Testis (tissue), 2 donors: ENCODE measurements at regions not wholly inside any gene's neighbourhood (a gene's known extent, or its start where the extent isn't known, plus 50 kb on each side); places are given as distances from the start of the nearest gene placed in this dataset.
A peak's percentile ranks its signal among the peaks of the same experiment; 100 is the strongest.

Experiments
- POLR2A ChIP-seq: fragments of 450-650 bp; IDR thresholded peaks from one replicate; pipeline ENCODE4 v1.6.1; 2017; ENCODE audit warnings: antibody characterized with exemption, mild to moderate bottlenecking, moderate library complexity
- TF ChIP-seq, protein P1 (sequence below), 3 experiments: fragments of 450-650 bp in 2 of 3; fragments of 200-600 bp in 1 of 3; sonication (generic) in 1 of 3; IDR thresholded peaks; one replicate each; pipeline ENCODE4 v1.5.1; 2016 to 2019; ENCODE audit warnings: antibody characterized with exemption in 3 of 3, mild to moderate bottlenecking in 2 of 3, moderate library complexity in 1 of 3

DNA sequence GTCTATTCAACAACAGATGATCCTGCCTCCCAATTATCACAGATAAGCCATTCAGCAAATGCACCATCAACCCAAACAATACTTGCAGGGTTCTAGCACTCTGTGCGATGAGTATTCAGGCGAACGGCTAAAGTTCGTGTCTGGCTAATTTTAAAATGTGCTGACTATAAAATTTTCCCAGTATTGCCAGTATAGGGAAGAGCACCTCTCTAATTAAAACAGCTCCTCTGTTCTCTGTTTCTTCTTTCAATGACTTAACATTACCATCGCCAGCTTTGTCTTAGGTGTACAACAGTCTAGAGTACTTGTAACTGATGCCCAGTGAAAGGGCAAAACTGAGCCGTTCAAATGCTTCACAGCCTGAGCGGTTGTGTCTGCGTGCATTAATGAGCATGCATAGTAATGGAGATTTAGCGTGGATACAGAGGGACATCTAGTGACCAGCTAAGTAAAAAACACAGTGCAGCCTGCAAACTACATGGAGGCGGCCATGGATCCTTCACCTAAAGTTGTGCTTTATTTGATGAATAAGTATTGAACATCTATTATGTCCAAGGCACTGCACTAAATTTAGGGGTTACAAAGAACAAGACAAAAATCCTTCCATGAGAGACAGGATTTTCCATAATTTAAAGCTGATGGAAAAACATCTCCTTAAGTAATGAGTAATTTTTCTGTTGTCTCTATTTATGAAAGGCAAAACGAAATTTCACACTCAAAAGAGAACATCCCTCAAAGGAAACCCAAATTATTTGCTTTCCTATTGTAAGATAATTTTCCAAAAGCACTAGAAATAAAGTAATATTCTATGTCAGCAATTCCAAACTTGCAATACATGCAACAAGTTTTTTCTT, 120.0 kb downstream of the SETD4 start:
- TF ChIP-seq, protein P1, sequence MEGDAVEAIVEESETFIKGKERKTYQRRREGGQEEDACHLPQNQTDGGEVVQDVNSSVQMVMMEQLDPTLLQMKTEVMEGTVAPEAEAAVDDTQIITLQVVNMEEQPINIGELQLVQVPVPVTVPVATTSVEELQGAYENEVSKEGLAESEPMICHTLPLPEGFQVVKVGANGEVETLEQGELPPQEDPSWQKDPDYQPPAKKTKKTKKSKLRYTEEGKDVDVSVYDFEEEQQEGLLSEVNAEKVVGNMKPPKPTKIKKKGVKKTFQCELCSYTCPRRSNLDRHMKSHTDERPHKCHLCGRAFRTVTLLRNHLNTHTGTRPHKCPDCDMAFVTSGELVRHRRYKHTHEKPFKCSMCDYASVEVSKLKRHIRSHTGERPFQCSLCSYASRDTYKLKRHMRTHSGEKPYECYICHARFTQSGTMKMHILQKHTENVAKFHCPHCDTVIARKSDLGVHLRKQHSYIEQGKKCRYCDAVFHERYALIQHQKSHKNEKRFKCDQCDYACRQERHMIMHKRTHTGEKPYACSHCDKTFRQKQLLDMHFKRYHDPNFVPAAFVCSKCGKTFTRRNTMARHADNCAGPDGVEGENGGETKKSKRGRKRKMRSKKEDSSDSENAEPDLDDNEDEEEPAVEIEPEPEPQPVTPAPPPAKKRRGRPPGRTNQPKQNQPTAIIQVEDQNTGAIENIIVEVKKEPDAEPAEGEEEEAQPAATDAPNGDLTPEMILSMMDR (IDR thresholded peaks at IDR 0.05): peak; percentile 48 to 51 (median 49)
- no peak for TF ChIP-seq POLR2A
